ENCODE measurements at regions not wholly inside any gene's neighbourhood (a gene's known extent, or its start where the extent isn't known, plus 50 kb on each side); places are given as distances from the start of the nearest gene placed in this dataset.

DNA sequence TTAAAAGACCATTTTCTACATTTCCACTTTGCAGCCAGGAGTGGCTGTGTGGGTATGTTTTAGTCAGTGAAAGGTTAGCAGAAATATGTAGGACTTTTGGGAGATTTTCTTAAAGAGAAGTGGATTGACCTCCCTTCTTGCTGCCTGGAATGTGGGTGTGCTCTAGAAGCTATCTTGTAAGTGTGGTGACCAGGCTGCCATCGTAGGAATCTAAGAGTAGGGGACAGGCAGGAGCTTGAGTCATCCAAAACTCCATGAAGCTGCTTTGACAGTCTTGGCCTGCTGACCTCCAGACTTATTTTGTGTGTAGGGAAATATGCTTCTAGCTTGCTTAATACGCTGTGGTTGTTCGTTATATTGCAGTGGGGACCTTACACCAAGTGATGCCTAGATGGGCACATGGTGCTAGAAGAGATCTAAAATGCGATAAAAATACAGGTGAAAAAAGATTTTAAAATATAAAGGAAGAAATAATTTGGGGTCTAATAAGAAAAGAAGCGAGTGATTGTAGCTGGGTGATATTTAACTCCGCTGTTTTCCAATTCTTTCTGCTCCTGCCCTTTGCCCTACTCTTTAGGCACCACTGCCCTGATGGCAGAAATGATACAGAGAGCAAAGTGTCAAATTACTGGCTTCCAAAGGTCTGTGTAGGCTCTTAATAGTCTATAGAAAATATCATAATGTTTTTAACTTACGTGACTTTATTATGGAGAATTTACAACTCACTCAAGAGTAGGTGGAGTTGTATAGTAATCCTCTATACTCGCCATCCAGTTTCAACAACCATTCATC is 298.2 kb upstream of the ZNF608 start:
- Histone ChIP-seq H3K4me1 (peaks cover 26 to 32% of the 10 kb centered on the region in 2 donors), H3K27ac (peak overlapping the region; percentile 65 to 87 (median 82)), H3K9me3 (no peaks in the 10 kb centered on the region), H3K4me3 (replicated peaks in 1 of 3) (no peak overlapping the region), H3K36me3 (no peaks in the 10 kb centered on the region), H3K27me3 (no peaks in the 10 kb centered on the region)
- peak; percentile 2 to 12 for DNase-seq
- WGBS, 2 donors, result 89% methylated on average over 8 of the region's 8 CpGs
- intact Hi-C loops (cut with DNase I), result no loop called here
- TF ChIP-seq, protein P1, sequence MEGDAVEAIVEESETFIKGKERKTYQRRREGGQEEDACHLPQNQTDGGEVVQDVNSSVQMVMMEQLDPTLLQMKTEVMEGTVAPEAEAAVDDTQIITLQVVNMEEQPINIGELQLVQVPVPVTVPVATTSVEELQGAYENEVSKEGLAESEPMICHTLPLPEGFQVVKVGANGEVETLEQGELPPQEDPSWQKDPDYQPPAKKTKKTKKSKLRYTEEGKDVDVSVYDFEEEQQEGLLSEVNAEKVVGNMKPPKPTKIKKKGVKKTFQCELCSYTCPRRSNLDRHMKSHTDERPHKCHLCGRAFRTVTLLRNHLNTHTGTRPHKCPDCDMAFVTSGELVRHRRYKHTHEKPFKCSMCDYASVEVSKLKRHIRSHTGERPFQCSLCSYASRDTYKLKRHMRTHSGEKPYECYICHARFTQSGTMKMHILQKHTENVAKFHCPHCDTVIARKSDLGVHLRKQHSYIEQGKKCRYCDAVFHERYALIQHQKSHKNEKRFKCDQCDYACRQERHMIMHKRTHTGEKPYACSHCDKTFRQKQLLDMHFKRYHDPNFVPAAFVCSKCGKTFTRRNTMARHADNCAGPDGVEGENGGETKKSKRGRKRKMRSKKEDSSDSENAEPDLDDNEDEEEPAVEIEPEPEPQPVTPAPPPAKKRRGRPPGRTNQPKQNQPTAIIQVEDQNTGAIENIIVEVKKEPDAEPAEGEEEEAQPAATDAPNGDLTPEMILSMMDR (IDR thresholded peaks at IDR 0.05), result no peak
- no peak for TF ChIP-seq POLR2A (IDR thresholded peaks at IDR 0.05)

GRCh38 chr5:125045646-125046045 is 299.2 kb upstream of the ZNF608 start:
- H3K27ac ChIP-seq, result no peak overlapping the region
- peaks cover 26 to 32% of the 10 kb centered on the region in 2 donors for H3K4me1 ChIP-seq
- 94 to 95% methylated on average over 3 of the region's 3 CpGs for WGBS, 2 donors
- no peaks in the 10 kb centered on the region for H3K27me3 ChIP-seq
- H3K4me3 ChIP-seq (replicated peaks in 1 of 3), result no peak overlapping the region
- TF ChIP-seq, protein P1 (IDR thresholded peaks at IDR 0.05), result no peak
- no peak for TF ChIP-seq POLR2A (IDR thresholded peaks at IDR 0.05)
- intact Hi-C loops (cut with DNase I), result no loop called here
- H3K9me3 ChIP-seq, result no peaks in the 10 kb centered on the region
- DNase-seq, result no peak
- H3K36me3 ChIP-seq, result no peaks in the 10 kb centered on the region

- Histone ChIP-seq H3K4me1 (peaks cover 26 to 31% of the 10 kb centered on the region in 2 donors), H3K36me3 (no peaks in the 10 kb centered on the region), H3K27ac (no peak overlapping the region), H3K9me3 (no peaks in the 10 kb centered on the region), H3K4me3 (replicated peaks in 1 of 3) (no peak overlapping the region), H3K27me3 (no peaks in the 10 kb centered on the region)
- no peak for DNase-seq
- WGBS, 2 donors, result 95 to 100% methylated on average over 1 of the region's 1 CpG
- TF ChIP-seq, protein P1 (IDR thresholded peaks at IDR 0.05), result no peak
- no peak for TF ChIP-seq POLR2A (IDR thresholded peaks at IDR 0.05)
- intact Hi-C loops (cut with DNase I), result no loop called here
These were observed 300.4 kb upstream of the ZNF608 start for GRCh38 chr5:125046838-125047237.

- H3K4me3 ChIP-seq (replicated peaks in 1 of 3), result no peak overlapping the region
- DNase-seq, result no peak
- peaks cover 20 to 21% of the 10 kb centered on the region in 2 donors for H3K4me1 ChIP-seq
- intact Hi-C loops (cut with DNase I), result no loop called here
- no peaks in the 10 kb centered on the region for H3K27me3 ChIP-seq
- WGBS, 2 donors, result 87 to 98% methylated on average over 3 of the region's 3 CpGs
- no peaks in the 10 kb centered on the region for H3K36me3 ChIP-seq
- TF ChIP-seq, protein P1 (IDR thresholded peaks at IDR 0.05), result no peak
- no peak for TF ChIP-seq POLR2A (IDR thresholded peaks at IDR 0.05)
- H3K9me3 ChIP-seq, result no peaks in the 10 kb centered on the region
- H3K27ac ChIP-seq, result no peak overlapping the region
These were observed 301.4 kb upstream of the ZNF608 start for GRCh38 chr5:125047871-125048270.
